K562 (cell line): ENCODE measurements at regions not wholly inside any gene's neighbourhood (a gene's known extent, or its start where the extent isn't known, plus 50 kb on each side); places are given as distances from the start of the nearest gene placed in this dataset.

Source experiments
- AFF4 ChIP-seq: sonication (generic); formaldehyde crosslinking; IDR thresholded peaks from 2 replicates; pipeline ENCODE4 v1.8.0; 2023; ENCODE audit warnings: mild to moderate bottlenecking, missing genetic modification reagents
- ARID3A ChIP-seq: IDR thresholded peaks from 2 replicates; pipeline ENCODE4 v1.6.1; 2012; ENCODE audit warnings: low read depth, low read length, improper control_type of control experiment, borderline replicate concordance
- ATF1 ChIP-seq, 2 experiments: fragments of 450-650 bp in 1 of 2; IDR thresholded peaks; 2 replicates each; pipeline ENCODE4 v1.6.1; 2016; ENCODE audit warnings: missing compliant biosample characterization in 1 of 2, missing genetic modification characterization in 1 of 2
- CREB3L1 ChIP-seq: fragments of 450-650 bp; IDR thresholded peaks from 2 replicates; pipeline ENCODE4 v1.6.1; 2014; ENCODE audit warnings: low read depth, mild to moderate bottlenecking, moderate library complexity, borderline replicate concordance
- NR3C1 ChIP-seq: sonication (generic); formaldehyde crosslinking; IDR thresholded peaks from 2 replicates; pipeline ENCODE4 v1.8.1; 2022; ENCODE audit warnings: missing genetic modification reagents
- ZNF347 ChIP-seq: fragments of 450-650 bp; formaldehyde crosslinking; IDR thresholded peaks from 2 replicates; pipeline ENCODE4 v1.4.0; 2020; ENCODE audit warnings: low read depth, mild to moderate bottlenecking, moderate library complexity

GRCh38 chr6:76992553-76992952 lies 470.7 kb downstream of the HTR1B start:
- TF ChIP-seq CREB3L1: no peak
- TF ChIP-seq AFF4 (CRISPR knock-in tag): no peak
- no peak for TF ChIP-seq ATF1 (CRISPR knock-in tag; IDR thresholded peaks at IDR 0.05)
- no peak for TF ChIP-seq ATF1 (tag; IDR thresholded peaks at IDR 0.05)
- no peak for TF ChIP-seq ZNF347 (CRISPR knock-in tag)
- TF ChIP-seq ARID3A: no peak
- TF ChIP-seq NR3C1 (CRISPR knock-in tag): no peak
